ENCODE measurements at regions not wholly inside any gene's neighbourhood (a gene's known extent, or its start where the extent isn't known, plus 50 kb on each side); places are given as distances from the start of the nearest gene placed in this dataset.

- DNase-seq (ENCODE audit: low read depth, low spot score): no peak
Observed at GRCh38 chr13:103277959-103278694, 211.9 kb upstream of the SLC10A2 start.

GRCh38 chr13:103276775-103277498, 210.7 kb upstream of the SLC10A2 start:
- DNase-seq (ENCODE audit: low read depth, low spot score): no peak

GRCh38 chr13:103275722-103276121, 209.5 kb upstream of the SLC10A2 start:
- no peak for DNase-seq (ENCODE audit: low read depth, low spot score)

GRCh38 chr13:103275081-103275480, 208.9 kb upstream of the SLC10A2 start:
- no peak for DNase-seq (ENCODE audit: low read depth, low spot score)

- no peak for DNase-seq (ENCODE audit: low read depth, low spot score)
Observed at GRCh38 chr13:103273825-103274224, 207.6 kb upstream of the SLC10A2 start.

GRCh38 chr13:103272770-103273169, 206.6 kb upstream of the SLC10A2 start:
- no peak for DNase-seq (ENCODE audit: low read depth, low spot score)

- no peak for DNase-seq (ENCODE audit: low read depth, low spot score)
Observed at GRCh38 chr13:103263448-103263847, 197.2 kb upstream of the SLC10A2 start.

- no peak for DNase-seq (ENCODE audit: low read depth, low spot score)
Observed at GRCh38 chr13:103255587-103256301, 189.5 kb upstream of the SLC10A2 start.

GRCh38 chr13:103250071-103250470, 183.9 kb upstream of the SLC10A2 start:
- no peak for DNase-seq (ENCODE audit: low read depth, low spot score)

- no peak for DNase-seq (ENCODE audit: low read depth, low spot score)
Observed at GRCh38 chr13:103246581-103247200, 180.5 kb upstream of the SLC10A2 start.

GRCh38 chr13:103243495-103243894, 177.3 kb upstream of the SLC10A2 start:
- no peak for DNase-seq (ENCODE audit: low read depth, low spot score)

GRCh38 chr13:103238441-103238840, 172.2 kb upstream of the SLC10A2 start:
- DNase-seq (ENCODE audit: low read depth, low spot score): no peak

- DNase-seq (ENCODE audit: low read depth, low spot score): no peak
Observed at GRCh38 chr13:103236213-103236612, 170.0 kb upstream of the SLC10A2 start.

GRCh38 chr13:103229674-103230073, 163.5 kb upstream of the SLC10A2 start:
- DNase-seq (ENCODE audit: low read depth, low spot score): no peak

- no peak for DNase-seq (ENCODE audit: low read depth, low spot score)
Observed at GRCh38 chr13:103224804-103225203, 158.6 kb upstream of the SLC10A2 start.

- no peak for DNase-seq (ENCODE audit: low read depth, low spot score)
Observed at GRCh38 chr13:103222683-103223082, 156.5 kb upstream of the SLC10A2 start.

GRCh38 chr13:103218253-103218652, 152.0 kb upstream of the SLC10A2 start:
- DNase-seq (ENCODE audit: low read depth, low spot score): no peak

GRCh38 chr13:103213152-103213551, 146.9 kb upstream of the SLC10A2 start:
- DNase-seq (ENCODE audit: low read depth, low spot score): no peak

- no peak for DNase-seq (ENCODE audit: low read depth, low spot score)
Observed at GRCh38 chr13:103210348-103210747, 144.1 kb upstream of the SLC10A2 start.

- DNase-seq (ENCODE audit: low read depth, low spot score): no peak
Observed at GRCh38 chr13:103203735-103204330, 137.6 kb upstream of the SLC10A2 start.

- DNase-seq (ENCODE audit: low read depth, low spot score): no peak
Observed at GRCh38 chr13:103200118-103200885, 134.1 kb upstream of the SLC10A2 start.

Measured in pulmonary artery endothelial cell (primary cell).